IPS-11a (cell line): ENCODE measurements at regions not wholly inside any gene's neighbourhood (a gene's known extent, or its start where the extent isn't known, plus 50 kb on each side); places are given as distances from the start of the nearest gene placed in this dataset.
"Not testable (repeated sequence)": the region's sequence is repeated elsewhere in the genome, so short reads cannot be mapped to it uniquely, and the experiment has no call there.

Experiments
- H3K4me3 ChIP-seq: one replicate; pipeline ENCODE4 v1.5.1; 2013; ENCODE audit warnings: low read depth, low read length, control low read depth

DNA sequence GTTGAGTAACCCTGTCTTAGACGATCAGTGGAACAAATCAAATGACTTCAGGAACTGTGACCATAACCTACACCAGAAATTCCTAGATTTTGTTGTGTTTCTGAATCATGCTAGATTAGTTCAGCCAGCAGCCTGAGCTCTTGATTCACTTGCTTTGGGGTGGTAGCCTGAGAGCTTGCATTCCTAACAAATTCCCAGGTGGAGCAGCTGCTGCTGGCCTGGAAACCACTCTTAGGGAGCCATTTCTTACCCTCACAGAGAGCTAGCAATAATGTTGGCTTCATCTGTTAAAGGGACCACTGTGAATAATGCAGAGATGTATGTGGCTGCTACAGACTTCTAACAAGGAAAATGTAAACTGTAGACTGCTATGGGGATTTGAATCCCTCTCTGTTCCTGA, 388.1 kb upstream of the PRR20A start:
- no peak overlapping the region for H3K4me3 ChIP-seq

DNA sequence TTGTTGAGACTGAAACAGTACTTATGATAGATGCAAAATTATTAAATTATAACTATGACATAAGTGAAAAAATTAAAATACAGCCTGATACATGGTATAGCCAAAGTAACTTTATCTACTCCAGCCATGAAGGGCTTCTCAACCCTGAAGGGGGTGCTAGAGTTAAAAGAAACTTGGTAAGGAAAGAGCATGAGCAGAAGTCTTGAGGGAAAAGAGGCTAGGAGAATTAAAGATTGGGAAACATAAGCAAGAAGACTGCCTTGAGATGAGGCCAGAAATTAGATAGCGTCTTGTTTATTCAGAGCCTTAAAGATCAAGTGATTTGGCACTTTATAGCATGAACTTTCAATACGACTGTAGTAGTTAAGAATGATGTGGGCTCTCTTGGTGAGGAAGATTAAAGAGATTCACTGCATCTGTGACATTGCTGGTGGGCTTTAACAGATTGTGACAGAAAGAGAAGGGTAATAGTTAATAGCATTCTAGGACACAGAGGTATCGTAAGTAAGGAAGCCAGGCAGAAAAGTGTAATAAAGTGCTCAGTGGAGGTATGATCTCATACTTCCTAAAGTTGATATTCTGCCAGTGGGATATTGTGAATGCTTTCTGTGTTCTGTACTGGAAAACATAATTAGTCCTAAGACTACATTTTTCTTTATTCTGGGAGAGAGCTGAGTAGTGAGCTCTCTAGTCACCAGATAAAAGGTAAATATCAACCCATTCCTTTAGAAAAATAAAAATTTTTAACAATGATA, 385.4 kb upstream of the PRR20A start:
- no peak overlapping the region for H3K4me3 ChIP-seq

- H3K4me3 ChIP-seq: not testable (repeated sequence)
Measured at GRCh38 chr13:56763333-56763732, 377.4 kb upstream of the PRR20A start.

DNA sequence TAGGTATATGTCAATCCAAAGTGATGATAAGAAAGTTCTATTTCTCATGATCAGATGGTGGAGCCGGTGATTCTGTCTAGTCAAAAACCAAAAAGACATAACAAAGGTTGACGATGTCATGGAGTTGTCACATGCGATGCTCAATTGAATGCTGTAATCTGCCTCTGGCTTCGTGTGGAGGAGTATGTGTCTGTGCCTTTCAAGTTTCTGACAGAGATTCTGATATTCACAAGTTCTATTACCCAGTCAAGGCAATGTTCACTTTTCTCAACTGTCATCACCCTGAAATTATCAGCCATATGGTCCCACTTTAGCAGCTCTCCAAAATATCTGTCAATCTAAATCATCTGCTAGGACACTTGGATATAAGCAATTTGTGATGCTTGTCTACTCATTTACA, 367.6 kb upstream of the PRR20A start:
- no peak overlapping the region for H3K4me3 ChIP-seq

DNA sequence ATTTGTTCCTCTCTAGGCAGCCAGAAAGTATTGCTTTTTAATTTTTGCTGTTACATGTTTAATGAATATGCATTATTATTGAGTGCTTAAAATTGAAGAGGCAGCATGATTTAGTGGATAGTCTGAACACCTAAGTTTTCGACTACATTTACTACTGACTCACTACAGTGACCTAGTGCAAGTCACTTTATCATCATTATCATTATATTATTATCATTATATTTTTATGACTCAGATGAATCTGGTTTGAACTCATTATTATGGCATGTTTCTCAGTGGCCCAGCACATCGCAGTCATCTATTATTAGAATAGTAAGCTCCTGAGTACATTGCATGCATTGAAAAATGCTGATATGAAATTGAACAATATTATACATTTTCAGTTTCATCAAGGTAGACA, 351.2 kb upstream of the PRR20A start:
- no peak overlapping the region for H3K4me3 ChIP-seq

GRCh38 chr13:56837161-56837560, 303.6 kb upstream of the PRR20A start:
- no peak overlapping the region for H3K4me3 ChIP-seq

DNA sequence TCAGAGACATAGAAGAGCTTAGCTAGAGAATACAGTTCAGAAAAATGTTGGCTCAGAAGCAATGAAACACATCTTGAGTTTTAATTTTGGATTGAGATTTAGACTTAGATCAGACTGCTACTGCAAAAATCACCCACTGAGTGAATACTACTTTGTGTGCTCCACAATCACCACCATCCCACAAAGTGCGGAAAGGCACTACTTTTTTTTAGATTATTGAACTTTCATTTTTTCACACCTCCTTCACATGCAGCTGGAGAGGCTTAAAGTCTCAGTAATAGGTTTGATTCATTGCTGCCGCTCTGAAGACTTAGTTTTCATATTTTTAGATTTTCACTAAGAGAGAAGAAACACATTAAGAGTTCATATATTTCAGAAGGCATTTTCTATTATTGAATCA, 289.9 kb upstream of the PRR20A start:
- H3K4me3 ChIP-seq: no peak overlapping the region

DNA sequence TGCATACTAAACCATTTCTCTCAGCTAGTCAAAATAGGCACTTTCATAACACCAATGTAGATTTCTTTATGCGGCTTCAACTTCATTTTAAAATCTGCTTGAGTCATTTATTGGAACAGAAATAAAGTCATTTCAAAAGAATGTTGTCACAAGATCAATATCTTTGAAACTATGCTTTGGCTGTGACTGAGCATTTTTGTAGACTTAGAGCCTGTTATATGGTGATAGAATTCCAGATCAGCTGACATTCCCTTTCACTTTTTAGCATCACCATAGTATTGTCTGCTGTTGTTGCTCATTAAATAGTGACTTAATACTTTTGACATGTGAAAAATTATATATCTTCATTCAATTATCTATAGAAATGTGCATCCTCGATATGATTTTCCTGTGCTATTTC, 279.2 kb upstream of the PRR20A start:
- H3K4me3 ChIP-seq: no peak overlapping the region

DNA sequence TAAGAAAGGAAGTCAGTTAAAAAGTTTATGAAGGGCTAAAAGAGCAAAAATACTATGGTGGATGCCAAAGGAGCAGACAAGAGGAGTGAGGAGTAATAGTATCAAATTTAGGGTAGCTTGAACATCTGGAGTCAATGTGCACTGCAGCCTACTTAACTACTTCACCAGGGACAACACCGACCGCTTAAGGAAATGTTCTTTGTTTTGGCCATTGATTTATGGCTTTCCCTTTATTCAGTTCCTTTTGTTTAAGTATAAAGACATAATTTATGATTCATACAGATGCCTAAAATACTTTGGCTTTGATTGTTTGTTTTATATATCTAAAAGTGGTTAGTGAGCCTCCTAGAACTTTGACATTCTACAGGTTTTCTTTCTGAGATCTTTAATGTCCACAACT, 276.3 kb upstream of the PRR20A start:
- no peak overlapping the region for H3K4me3 ChIP-seq

- no peak overlapping the region for H3K4me3 ChIP-seq
Measured at GRCh38 chr13:56865416-56865815, 275.3 kb upstream of the PRR20A start.

DNA sequence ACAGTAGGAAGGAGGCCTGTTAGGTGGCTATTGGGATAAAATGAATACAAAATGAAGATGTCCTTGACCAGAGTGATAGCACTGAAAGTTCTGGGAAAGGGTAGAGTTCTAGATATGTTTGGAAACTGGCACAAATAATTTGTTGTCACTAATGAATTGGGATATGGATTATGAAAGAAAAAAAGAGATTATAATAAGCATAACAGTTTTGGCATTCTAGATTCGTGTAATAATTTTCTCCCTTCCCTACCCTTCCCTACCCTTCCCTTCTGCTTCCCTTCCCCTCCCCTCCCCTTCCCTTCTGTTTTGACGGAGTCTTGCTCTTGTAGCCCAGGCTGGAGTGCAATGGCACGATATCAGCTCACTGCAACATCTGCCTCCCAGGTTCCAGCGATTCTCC, 271.0 kb upstream of the PRR20A start:
- no peak overlapping the region for H3K4me3 ChIP-seq

- no peak overlapping the region for H3K4me3 ChIP-seq
Measured at GRCh38 chr13:56886398-56886797, 254.3 kb upstream of the PRR20A start.

GRCh38 chr13:56888455-56888854, 252.3 kb upstream of the PRR20A start:
- no peak overlapping the region for H3K4me3 ChIP-seq

- H3K4me3 ChIP-seq: no peak overlapping the region
Measured at GRCh38 chr13:56893843-56894242, 246.9 kb upstream of the PRR20A start.

- no peak overlapping the region for H3K4me3 ChIP-seq
Measured at GRCh38 chr13:56900549-56901279, 240.0 kb upstream of the PRR20A start.

DNA sequence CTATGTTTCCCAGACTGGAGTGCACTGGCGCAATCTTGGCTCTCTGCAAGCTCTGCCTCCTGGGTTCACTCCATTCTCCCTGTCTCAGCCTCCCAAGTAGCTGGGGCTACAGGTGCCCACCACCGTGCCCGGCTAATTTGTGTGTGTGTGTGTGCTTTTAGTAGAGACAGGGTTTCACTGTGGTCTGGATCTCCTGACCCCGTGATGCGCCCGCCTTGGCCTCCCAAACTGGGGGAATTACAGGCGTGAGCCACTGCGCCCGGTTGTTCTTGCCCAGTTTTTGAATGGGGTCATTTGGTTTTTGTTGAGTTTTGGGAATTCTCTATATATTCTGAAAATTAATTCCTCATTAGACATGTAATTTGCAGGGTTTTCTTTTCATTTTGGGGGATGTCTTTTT, 238.4 kb upstream of the PRR20A start:
- no peak overlapping the region for H3K4me3 ChIP-seq

DNA sequence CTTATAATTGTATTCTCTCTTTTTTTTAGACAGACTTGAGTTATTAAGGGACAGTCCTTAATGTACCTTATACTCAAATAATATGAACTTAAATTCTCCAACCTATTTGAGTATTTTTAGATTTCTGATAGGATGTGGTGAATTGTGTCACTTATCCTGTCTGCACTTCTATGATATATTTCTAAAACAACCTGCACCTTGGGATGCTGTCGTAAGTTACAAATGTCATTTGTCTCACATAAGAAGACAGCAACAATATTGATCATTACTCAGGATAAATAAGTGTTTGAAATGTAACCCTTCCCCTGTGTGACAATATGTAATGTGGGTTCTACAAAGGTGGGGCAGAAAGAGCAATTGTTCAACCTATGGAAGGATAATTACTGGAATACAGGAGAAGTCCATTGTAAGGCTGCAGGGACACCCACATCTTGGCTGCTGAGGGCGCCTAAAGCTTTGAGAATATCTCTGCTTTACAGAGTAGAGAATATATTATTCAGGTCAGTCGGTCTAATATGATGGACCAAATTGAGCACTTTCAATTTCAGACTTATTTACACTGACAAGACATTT, 236.9 kb upstream of the PRR20A start:
- no peak overlapping the region for H3K4me3 ChIP-seq

- no peak overlapping the region for H3K4me3 ChIP-seq
Measured at GRCh38 chr13:56906909-56907308, 233.8 kb upstream of the PRR20A start.

GRCh38 chr13:56907766-56908165, 233.0 kb upstream of the PRR20A start:
- no peak overlapping the region for H3K4me3 ChIP-seq

- no peak overlapping the region for H3K4me3 ChIP-seq
Measured at GRCh38 chr13:56909896-56910600, 230.7 kb upstream of the PRR20A start.

DNA sequence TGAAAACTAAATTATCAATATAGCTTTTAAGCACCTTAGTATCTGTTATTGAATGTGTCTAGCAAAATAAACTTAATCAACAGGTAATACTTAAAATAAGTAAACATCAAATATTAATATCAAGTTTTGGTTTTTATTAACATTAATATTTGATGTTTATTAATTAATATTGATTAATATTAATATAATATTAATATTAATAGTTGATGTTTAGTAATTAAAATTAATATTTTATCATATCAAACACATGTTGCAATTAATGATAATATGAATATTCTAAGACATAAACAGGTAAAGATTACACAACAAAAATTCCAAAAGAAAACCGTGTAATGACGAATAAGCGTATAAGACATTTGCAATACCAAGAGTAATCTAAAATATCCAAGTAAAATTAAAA, 222.8 kb upstream of the PRR20A start:
- no peak overlapping the region for H3K4me3 ChIP-seq
